GM18873 (cell line): ENCODE measurements at regions not wholly inside any gene's neighbourhood (a gene's known extent, or its start where the extent isn't known, plus 50 kb on each side); places are given as distances from the start of the nearest gene placed in this dataset.
A peak's percentile ranks its signal among the peaks of the same experiment; 100 is the strongest.
"Not testable (repeated sequence)": the region's sequence is repeated elsewhere in the genome, so short reads cannot be mapped to it uniquely, and the experiment has no call there.

ENCODE experiments used
- ATAC-seq: cut with Tn5 transposase; IDR thresholded peaks from one replicate; pipeline ENCODE4 v1.9.1; 2021; ENCODE audit warnings: mild to moderate bottlenecking, moderate library complexity, moderate number of reproducible peaks; ENCODE audit not compliant: unreplicated experiment, low FRiP score

DNA sequence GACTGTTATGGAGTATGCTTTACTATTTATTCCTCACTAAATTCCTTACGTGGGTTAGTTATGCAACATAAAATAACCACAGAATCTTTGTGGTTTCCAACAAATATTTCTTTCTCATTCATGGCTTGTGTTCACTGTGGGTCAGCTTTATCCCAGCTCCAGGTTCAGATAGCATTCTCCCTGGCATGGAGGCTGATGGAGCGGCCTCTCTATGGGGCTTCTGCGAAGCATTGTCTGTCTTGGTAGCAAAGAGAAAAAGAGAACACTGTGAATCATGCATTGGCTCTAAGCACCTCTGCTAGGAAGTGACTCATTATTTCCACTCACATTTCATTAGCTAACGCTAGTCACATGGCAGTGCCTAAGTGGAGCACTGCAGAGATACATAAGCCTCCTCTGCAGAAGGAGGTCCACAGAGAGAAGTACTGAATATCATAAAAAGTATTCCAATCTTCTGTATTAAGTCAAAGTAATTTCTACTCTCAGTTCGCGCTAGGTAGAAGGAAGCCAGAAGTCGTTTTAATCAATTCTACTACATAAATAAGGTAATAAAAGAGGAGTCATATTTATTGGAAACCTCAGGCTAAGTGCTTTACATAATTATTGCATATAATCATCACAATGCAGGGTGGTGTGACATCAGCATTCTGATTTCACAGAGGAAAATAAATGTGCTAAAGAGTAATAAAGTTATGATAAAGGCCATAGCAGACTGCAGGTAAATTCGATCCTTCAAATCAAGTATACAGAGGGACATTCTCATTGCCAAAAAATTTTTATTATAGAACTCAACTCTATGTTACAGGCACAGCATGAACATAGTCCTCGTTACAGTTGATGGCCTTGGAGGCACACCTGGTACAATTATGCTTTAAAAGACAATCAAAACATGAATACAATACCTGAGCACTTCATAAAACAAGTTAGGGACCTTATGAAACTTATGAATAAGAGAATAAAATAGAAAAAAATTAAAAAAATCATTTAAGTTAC lies 531.1 kb downstream of the CETN3 start:
- ATAC-seq = no peak

DNA sequence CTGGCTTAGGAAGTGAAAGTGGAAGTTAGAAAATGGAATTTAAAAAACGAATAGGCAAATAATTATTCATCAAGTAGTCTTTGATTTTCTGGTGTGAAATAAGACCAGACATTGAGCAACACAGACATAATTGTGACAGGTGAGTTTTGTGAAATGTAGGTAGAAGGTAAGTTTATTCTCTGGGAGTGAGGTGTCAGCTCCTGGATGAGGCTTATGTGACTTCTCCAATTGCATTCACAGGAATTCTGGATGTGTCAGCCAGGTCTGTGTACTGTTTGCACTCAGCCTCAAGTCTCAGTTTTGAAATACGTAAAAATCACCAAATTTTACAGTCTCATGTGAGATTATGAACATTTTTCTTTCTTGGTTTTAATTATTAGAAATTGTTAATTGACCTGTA lies 537.6 kb downstream of the CETN3 start:
- ATAC-seq = no peak

DNA sequence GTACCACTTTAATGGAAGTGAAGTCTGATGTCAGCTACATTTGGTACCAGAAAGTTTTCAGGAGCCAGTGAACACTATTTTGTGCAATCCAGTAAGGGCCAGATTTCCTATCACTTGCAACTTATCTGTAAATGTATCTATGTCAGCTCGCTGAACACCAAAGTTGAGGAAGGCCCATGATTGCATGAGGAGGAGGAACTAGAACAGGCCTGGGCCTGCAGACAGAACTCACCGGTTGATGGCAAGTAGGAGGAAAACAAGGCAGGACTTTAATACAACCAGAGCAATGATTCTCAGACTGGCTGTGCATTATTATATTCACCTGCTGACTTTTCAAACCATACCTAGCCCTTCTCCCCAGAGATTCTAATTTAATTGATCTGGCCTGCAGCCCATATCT lies 540.2 kb downstream of the CETN3 start:
- no peak for ATAC-seq

DNA sequence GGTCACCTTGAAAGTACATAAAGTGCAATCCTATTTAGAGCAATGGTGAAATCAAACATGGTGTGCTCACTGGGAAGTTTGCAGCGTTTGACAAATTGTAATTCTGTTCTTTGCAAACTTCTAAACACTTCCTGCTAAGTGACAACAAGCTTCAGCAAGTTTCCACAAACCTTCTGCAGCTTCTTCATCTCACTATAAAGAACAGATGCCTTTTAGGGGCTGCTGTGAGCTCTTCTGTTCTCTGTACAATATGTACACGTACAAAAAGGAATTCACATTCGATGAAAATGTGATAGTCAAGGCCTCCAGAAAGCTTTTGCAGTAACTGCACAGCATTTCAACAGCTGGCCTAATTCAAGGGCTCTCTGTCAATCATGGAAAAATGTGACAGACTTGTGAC lies 543.1 kb downstream of the CETN3 start:
- no peak for ATAC-seq

DNA sequence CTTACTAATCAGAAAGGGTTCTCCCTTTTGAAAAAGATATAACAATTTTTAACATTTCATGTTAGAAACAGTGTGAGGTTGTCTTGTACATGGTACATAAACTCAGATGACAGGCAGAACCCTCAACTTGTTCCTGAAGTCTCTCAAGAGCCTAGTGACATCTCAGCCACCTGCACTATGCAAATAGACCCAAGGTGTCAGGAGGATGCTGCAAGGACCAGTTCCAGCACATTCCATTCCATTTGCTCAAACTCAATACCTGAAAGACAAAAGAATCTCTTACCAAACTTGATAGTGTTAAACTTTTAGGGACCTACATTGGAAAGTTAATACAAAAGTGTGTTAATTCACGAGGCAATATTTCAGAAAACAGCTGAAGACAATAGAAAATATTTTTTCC lies 544.6 kb downstream of the CETN3 start:
- ATAC-seq = no peak

DNA sequence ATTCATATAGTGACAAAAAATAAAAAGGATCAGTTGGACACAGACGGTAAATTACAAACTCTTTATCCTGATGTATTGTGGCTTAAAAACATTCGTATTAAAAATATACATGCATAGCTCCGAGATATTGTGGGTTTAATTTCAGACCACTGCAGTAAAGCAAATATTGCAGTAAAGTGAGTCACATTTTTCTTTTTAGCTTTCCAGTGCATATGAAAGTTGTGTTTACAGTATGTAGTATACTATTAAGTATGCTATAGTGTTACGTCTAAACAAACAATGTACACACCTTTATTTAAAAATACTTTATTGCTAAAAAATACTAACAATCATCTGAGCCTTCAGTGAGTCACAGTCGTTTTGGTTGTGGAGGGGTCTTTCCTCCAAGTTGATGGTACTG lies 551.8 kb downstream of the CETN3 start:
- ATAC-seq = no peak

DNA sequence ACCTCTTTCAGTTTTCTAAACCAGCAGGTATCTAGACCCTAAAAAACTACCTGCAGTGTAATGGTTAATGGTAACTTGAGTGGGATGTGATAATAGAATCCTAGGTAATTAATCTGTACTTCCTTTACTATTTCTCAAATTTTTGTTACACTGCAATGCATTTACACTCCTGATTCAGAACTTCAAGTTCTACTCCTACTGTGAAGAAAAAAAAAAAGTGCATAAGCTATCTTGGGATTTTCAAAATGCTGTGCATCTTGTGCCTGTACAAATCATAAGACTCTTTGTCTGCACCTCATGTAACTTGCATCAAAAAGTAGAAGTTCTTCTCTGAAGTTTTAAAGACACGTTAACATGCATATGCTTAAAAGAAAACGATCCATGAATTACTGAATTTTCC lies 554.1 kb downstream of the CETN3 start:
- ATAC-seq = no peak

DNA sequence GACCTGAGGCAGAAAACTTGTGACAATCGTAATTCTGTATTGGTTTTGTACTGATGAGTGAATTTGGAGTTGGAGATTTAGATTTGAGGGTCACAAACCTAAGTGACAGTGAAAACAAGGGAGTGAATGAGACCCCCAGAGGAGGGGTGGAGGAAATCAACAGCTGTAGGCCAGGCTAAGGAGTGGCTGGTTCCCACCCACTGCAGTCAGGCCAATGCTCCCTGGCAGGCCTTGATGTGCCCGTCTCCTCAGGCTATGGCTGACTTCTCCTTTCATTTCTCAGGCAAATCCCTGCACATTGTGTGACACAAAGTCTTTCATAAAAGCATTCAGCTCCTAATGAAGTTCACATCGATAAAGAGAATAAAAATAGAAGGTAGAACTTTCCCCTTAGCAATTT lies 557.6 kb downstream of the CETN3 start:
- ATAC-seq = no peak

DNA sequence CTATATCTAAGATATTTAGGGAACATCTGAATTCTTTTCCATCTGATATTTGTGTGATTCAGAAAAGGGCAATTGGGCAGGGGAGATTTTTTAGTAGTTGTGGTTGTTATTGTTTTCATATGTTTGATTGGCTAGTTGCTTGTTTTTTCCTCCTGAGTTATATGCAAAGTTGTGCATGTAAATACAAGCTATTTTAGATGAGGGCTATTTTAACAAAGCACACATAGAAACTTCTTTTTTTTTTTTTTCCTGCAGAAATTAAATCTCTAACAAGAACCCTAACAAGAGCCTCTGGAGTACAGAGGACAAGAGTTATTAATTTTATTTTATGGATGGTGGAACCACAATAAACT lies 559.1 kb downstream of the CETN3 start:
- ATAC-seq = peak; percentile 44

DNA sequence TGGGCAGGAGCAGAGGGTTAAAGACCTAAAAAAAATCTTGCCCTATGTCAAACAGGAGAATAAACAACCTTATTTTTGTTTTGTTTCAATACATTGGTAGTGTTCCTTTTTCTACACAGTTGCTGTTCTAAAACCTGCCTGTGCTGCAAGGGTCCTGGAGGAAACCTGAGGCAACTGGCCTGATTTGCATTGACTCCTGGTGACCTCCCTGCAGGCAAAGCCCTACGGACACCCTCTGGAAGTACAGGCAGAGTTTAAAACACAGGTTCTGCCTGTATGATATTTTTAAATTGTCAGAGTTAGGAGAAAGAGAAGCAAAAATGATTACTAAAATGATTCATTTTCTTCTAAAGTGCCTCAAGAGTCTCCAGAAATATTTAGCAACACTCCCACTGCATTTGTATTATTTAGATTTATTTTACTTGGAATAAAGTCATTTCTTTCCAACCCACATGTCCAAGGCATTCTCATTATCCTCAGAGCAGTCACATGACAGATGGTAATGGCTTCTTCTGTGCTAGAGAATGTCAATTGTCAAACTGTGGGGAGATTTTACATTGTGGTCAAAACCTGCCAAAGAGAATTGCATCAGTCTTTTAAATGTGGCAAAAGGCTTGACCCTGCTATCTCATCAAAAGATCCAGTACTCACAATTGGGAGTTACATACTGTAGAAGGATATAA lies 559.6 kb downstream of the CETN3 start:
- ATAC-seq = peak; percentile 42

DNA sequence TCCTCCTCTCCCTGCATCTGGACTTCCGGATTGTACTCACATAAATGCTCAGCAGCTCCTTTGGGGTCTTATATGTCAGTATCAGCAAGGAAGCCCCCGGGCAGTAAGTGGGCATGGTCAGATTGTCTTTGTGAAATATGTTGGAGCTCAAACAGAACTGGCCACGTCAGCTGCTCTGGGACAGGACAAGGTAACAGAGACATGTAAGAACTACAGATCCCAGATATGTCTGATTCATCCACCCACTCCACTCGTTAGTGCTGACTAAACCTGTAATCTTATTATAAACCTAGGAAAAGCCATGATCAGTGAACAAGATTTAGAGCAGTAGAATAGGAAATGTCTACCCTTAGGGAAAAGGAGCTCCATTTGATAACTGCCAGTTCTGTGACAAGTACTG lies 561.8 kb downstream of the CETN3 start:
- no peak for ATAC-seq

DNA sequence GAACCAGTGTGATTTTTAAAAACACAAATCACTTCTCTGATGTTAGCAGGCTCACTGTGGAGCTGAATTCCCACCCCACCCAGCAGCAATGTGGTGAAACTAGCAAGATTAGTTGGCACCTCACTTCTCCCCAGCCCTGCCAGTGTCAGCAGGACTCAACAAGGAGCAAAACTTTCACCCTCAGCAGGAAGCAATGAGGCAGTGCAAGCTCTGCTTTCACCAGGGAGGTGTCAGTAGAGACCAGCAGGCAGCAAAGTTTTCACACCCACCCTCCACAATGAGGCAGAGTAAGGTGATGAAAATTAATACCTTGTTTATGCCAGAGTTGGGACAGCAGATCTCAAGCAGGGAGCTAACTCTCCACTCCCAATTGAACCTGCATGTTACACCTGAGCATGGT lies 565.0 kb downstream of the CETN3 start:
- no peak for ATAC-seq

DNA sequence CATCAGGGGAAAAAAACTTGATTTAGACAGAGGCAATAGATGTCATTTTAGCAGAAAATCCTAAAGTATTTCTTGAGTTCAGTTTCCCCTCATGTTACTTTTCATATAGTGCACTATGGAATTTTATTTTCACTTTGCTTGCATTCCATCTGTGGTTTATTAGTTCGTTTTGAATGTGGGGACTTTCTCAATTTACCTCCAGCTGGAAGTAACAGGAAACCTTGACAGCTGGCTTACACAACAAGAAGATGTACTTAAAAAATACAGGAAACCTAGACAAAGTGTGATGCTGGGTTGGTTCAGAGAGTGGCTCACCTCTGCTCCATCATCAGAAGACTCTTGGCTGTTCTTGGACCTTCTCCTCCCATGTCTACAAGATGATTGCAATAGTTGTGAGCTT lies 567.0 kb downstream of the CETN3 start:
- no peak for ATAC-seq

DNA sequence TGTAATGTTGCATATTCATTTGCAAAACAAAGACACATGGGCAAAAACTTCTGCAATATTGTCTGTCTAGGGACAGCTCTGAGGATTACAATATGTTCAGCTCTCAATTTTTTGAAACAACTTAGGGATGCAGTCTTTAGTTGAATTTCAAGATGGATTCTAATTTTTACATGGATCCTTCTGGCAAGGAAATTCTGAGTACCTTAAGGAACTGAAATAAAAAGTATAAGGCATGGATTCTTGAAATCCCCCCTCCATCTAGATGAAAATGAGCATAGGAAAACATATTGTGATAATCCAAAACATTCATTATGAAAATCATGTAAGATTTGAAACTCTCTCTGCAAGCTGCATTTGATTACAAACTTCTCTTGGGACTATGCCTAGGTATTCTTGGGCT lies 568.6 kb downstream of the CETN3 start:
- ATAC-seq = no peak

DNA sequence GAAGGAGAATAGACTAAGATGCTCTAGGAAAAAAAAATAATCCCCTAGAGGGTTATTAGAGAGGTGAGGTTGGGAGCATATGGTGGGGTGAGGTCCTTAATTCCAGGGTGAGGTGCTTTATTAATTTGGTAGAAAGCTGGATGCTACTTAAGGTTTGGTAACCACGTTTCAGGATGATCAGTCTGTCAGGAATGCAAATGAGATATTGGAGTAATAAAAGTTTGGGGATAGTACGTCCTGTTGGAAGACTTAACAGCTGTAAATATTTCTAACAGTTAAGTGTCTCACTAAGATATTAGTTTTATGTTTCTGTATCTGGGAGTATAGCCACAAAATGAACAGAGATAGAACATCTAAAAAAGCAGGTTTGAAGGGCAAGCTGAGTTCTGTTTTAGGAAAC lies 578.9 kb downstream of the CETN3 start:
- no peak for ATAC-seq

DNA sequence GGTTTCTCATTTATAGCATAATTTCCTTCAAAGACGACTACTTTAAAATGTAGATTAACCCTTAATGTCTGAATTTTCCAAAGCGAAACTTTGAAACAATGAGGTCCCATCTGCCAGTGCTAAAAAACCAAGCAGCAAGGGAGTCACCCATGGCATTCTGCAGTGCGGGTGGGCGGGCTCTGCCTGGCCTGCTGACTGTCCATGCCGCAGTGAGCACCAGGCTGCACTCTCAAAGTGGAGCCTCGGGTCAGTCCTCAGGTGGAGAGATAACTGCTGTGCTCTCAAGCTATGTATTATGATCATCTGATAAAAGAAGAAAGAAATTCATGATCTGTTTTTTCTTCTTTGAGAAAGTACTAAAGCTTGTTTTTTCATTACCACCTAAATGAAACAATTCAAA lies 581.6 kb downstream of the CETN3 start:
- ATAC-seq = no peak

DNA sequence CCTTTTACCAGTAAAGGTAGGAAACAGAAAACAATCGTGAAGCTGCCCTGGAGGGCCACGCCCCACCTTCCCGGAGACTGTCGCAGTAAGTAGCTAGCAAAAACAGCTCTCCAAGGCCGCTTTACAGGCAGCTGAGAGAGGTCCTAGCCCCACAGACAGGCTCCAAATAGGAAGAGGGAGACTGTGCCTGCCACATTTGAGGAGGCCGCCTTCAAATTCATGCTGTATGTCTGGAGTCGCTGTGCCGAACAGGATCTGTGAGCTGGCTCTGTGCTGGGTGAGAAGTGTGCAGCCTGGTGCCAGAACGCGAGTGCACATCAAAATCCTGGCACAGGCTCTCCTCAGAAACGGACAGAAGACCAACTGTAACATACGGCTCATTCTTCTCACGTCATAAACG lies 582.2 kb downstream of the CETN3 start:
- no peak for ATAC-seq

DNA sequence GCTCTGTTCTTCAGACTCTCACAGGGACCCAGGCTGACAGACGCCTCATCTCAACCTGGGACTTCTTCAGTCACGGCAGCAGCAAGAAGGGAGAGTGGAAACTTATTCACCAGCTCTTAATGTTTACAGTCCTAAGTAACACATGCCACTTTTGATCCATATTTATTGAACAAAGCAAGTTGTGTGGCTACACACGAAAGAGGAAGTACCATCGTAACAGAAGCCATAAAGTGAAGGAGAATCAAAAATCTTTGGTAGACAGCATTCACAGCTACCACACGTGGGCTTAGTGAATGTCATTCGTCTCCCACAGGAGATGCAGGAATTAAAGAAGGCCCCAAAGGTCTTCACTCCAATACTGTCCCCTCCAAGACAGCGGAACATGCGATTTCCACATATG lies 582.6 kb downstream of the CETN3 start:
- no peak for ATAC-seq

DNA sequence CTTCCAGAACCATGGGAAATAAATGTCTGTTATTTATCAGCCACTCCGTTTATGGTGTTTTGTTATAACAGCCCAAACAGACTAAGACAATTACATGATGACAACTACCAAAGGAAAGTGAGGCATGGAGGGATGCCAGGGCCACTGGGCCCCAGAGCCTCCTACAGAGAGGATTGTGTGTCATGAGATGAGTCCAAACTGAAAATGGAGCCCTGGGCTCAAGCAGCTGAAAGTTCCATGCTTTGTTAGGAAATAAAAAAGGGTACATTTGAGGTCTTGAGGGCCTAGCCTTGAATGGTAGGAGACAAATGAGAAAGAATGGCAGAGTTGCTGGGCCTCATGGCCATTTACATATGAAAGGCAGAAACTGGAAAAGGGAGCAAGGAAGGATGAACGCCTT lies 586.5 kb downstream of the CETN3 start:
- no peak for ATAC-seq

DNA sequence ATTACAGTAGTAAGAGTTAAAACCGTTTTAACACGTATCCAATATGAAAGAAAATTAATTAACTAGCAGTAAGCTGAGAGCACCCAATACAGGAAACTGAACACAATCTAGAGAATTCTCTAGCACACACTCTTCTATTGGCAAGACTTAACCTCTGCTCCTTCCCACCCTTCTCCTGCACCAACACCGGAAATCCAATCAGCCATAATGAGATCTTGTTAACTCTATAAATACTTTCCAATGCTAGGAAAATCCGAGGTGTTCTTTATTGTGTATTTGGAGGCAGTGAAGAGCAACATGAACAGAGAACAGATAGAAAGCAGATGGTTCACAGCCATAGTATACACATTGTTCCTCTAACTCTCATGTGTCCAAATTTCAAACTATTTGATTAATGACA lies 591.7 kb downstream of the CETN3 start:
- ATAC-seq = no peak

DNA sequence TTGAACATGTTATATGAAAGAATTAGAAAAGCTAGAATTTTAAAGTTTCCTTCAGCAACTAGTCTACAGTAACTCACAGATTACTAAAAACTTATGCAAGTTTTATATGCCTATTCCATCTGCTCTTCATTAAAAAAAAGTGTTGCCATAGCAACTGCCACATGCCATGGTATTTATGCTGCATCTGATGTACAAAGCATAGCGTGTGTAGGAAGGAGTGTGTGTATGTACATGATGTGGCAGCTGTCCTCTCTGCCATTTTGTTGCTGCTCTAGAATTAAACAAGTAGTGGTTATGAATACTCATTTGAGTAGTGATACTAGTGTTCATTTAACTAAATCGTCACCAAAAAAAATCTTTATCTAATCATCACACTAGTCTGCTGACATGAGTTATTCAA lies 593.5 kb downstream of the CETN3 start:
- no peak for ATAC-seq

DNA sequence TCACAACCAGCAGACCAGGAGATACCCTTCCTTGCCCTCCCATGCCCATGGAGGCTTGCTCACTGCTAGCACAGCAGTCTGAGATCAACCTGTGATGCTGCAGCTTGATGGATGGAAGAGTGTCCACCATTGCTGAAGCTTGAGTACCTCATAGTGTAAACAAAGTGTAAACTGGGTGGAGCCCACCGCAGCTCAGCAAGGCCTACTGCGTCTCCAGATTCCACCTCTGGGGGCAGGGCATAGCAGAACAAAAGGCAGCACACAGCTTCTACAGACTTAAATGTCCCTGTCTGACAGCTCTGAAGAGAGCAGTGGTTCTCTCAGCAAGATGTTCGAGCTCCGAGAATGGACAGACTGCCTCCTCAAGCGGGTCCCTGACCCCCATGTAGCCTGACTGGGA lies 608.8 kb downstream of the CETN3 start:
- not testable (repeated sequence) for ATAC-seq
